OCI-LY1 (cell line): ENCODE measurements at regions not wholly inside any gene's neighbourhood (a gene's known extent, or its start where the extent isn't known, plus 50 kb on each side); places are given as distances from the start of the nearest gene placed in this dataset.

ENCODE experiments used
- H2AFZ ChIP-seq: fragments of 200-600 bp; sonication (generic), shearing (Covaris generic); 2 replicates; pipeline ENCODE4 v1.6.0; 2014; ENCODE audit warnings: antibody characterized with exemption, mild to moderate bottlenecking, low read length
- H3F3A ChIP-seq: fragments of 200-600 bp; sonication (generic), shearing (Covaris generic); 2 replicates; pipeline ENCODE4 v1.6.0; 2014; ENCODE audit warnings: mild to moderate bottlenecking, antibody characterized with exemption, low read length, moderate library complexity; ENCODE audit not compliant: insufficient read depth
- H3K27ac ChIP-seq: fragments of 200-600 bp; sonication (generic); 2 replicates; pipeline ENCODE4 v1.5.1; 2014; ENCODE audit warnings: low read length, mixed run types, mild to moderate bottlenecking, low read depth; ENCODE audit not compliant: poor library complexity, severe bottlenecking
- H3K27me3 ChIP-seq: fragments of 200-600 bp; sonication (generic); 2 replicates; pipeline ENCODE4 v1.6.0; 2014; ENCODE audit warnings: antibody characterized with exemption, mild to moderate bottlenecking, low read length, moderate library complexity; ENCODE audit not compliant: insufficient read depth
- H3K36me3 ChIP-seq: fragments of 200-600 bp; sonication (generic); 2 replicates; pipeline ENCODE4 v1.6.1; 2014; ENCODE audit warnings: mild to moderate bottlenecking, antibody characterized with exemption, low read length, moderate library complexity, mixed read lengths; ENCODE audit not compliant: insufficient read depth
- H3K4me1 ChIP-seq: fragments of 200-600 bp; sonication (generic); 2 replicates; pipeline ENCODE4 v1.5.1; 2014; ENCODE audit warnings: mild to moderate bottlenecking, low read length, moderate library complexity; ENCODE audit not compliant: insufficient read depth, severe bottlenecking
- H3K4me2 ChIP-seq: fragments of 200-600 bp; sonication (generic), shearing (Covaris generic); 2 replicates; pipeline ENCODE4 v1.6.1; 2014; ENCODE audit warnings: low read length
- H3K4me3 ChIP-seq: fragments of 200-600 bp; sonication (generic); 2 replicates; pipeline ENCODE4 v1.5.1; 2014; ENCODE audit warnings: low read length, low read depth, mild to moderate bottlenecking, mixed read lengths; ENCODE audit not compliant: poor library complexity, severe bottlenecking
- H3K79me2 ChIP-seq: fragments of 200-600 bp; shearing (Covaris generic); 2 replicates; pipeline ENCODE4 v1.6.1; 2016; ENCODE audit warnings: mixed run types, low read length, mixed read lengths; ENCODE audit not compliant: insufficient read depth
- H3K9ac ChIP-seq: fragments of 200-600 bp; sonication (generic), shearing (Covaris generic); 2 replicates; pipeline ENCODE4 v1.6.1; 2014; ENCODE audit warnings: mild to moderate bottlenecking, low read length, mixed read lengths
- H3K9me2 ChIP-seq: fragments of 200-600 bp; sonication (generic), shearing (Covaris generic); 2 replicates; pipeline ENCODE4 v1.6.1; 2014; ENCODE audit warnings: low read depth, mild to moderate bottlenecking, low read length, mixed read lengths
- H3K9me3 ChIP-seq: fragments of 200-600 bp; shearing (Covaris generic); 2 replicates; pipeline ENCODE4 v1.6.1; 2014; ENCODE audit warnings: low read length, mixed read lengths
- H4K20me1 ChIP-seq: fragments of 200-600 bp; sonication (generic), shearing (Covaris generic); 2 replicates; pipeline ENCODE4 v1.6.0; 2016; ENCODE audit warnings: mild to moderate bottlenecking, low read length; ENCODE audit not compliant: insufficient read depth
- EZH2 ChIP-seq: fragments of 200-600 bp; sonication (generic), shearing (Covaris generic); IDR thresholded peaks from 2 replicates; pipeline ENCODE4 v1.8.0; 2017; ENCODE audit warnings: borderline replicate concordance, mixed run types, mild to moderate bottlenecking, antibody characterized with exemption, low read length, moderate library complexity, mixed read lengths
- TF ChIP-seq, protein P1 (sequence below): fragments of 200-600 bp; sonication (generic), shearing (Covaris generic); IDR thresholded peaks from 2 replicates; pipeline ENCODE4 v1.5.1; 2017; ENCODE audit warnings: mild to moderate bottlenecking, antibody characterized with exemption, low read length, moderate library complexity, mixed read lengths

DNA sequence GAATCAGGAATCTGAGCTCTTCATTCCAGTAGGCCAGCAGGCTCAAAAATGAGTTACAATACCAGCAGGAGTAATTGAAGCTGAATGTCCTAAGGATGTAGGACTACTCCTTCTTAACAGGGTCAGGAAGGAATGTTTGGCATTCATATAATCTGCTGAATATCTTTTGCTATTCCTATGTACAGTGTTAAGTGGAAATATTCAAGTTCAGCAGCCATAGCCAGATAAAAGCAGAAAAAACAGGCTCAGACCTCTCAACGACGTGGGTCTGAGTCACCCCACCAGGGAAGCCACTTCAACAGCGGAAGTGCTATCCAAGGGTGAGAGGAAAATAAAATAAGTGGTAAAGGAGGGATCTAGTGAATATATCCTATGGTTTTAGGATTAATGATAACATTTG lies 577.0 kb downstream of the SPOCK3 start:
- no peak overlapping the region for H2AFZ ChIP-seq
- TF ChIP-seq EZH2: no peak
- TF ChIP-seq, protein P1, sequence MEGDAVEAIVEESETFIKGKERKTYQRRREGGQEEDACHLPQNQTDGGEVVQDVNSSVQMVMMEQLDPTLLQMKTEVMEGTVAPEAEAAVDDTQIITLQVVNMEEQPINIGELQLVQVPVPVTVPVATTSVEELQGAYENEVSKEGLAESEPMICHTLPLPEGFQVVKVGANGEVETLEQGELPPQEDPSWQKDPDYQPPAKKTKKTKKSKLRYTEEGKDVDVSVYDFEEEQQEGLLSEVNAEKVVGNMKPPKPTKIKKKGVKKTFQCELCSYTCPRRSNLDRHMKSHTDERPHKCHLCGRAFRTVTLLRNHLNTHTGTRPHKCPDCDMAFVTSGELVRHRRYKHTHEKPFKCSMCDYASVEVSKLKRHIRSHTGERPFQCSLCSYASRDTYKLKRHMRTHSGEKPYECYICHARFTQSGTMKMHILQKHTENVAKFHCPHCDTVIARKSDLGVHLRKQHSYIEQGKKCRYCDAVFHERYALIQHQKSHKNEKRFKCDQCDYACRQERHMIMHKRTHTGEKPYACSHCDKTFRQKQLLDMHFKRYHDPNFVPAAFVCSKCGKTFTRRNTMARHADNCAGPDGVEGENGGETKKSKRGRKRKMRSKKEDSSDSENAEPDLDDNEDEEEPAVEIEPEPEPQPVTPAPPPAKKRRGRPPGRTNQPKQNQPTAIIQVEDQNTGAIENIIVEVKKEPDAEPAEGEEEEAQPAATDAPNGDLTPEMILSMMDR: no peak

DNA sequence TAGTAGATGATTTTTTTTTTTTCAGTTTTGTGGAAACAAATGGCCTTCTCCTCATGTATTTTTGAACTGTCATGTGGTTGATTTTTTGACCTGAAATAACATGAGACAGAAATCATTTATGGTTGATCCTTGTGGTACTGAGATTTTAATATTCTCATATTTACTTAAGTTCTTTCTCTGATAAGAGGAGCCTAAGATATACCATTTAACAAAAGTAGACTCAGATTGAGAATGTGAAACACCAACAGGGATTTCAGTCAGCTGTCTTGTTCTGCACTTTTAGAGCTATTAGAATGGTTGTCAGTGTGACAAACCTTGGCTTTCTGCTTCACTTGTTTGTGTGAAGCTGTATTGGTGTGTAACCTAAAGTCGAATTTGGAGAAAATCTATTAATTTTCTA lies 575.7 kb downstream of the SPOCK3 start:
- Histone ChIP-seq H3K79me2 (no peaks in the 10 kb centered on the region), H3K36me3 (no peaks in the 10 kb centered on the region), H3K4me1 (peaks cover 99% of the 10 kb centered on the region), H3K27me3 (no peaks in the 10 kb centered on the region), H3K9me2 (no peaks in the 10 kb centered on the region), H3K9me3 (no peaks in the 10 kb centered on the region), H4K20me1 (no peaks in the 10 kb centered on the region), H3K27ac (peak overlapping the region; percentile 62), H3F3A (no peaks in the 10 kb centered on the region), H3K4me3 (no peak overlapping the region), H3K9ac (peak overlapping the region; percentile 24), H2AFZ (0 out of 2 replicates have a peak overlapping the region, but pooled peaks have one; percentile 43), H3K4me2 (peak overlapping the region; percentile 13)
- TF ChIP-seq, protein P1: no peak
- TF ChIP-seq EZH2: no peak

More for the DNA sequence above, 577.0 kb downstream of the SPOCK3 start:
- Histone ChIP-seq H3K9ac (no peak overlapping the region; the same call in 1 of the 2 replicates), H3K36me3 (no peaks in the 10 kb centered on the region), H3K79me2 (no peaks in the 10 kb centered on the region), H3K4me3 (no peak overlapping the region), H3K27ac (peak overlapping the region; percentile 62), H4K20me1 (no peaks in the 10 kb centered on the region), H3K4me2 (peak overlapping the region; percentile 13; the same call in 1 of the 2 replicates), H3K27me3 (no peaks in the 10 kb centered on the region), H3K9me2 (no peaks in the 10 kb centered on the region), H3F3A (no peaks in the 10 kb centered on the region), H3K9me3 (no peaks in the 10 kb centered on the region), H3K4me1 (peaks cover 98% of the 10 kb centered on the region)

DNA sequence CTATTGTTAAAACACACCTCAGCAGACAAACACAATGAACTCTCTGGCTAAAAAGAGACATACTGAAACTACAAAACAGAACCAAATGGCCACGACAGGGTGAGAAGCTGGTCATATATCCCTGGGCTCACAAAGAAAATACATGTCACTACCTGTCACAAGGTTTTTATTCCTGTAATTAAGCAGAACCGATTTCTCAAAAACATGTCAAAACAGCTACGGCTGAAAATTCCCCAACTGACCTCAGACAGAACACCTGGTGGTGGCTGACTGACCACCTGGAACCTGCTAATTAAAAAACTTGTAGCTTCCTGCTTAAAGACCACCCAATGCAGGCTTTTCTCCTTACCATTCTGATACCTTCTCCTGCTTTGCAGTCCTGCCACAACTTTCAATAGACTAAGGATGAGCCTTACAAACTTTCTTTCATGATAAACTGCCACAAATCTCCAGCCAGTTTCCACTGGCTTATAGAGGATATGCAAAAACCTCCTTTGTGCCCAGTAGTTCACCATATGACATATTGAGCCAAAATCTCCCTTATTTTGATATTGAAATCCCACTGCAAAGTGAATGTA lies 571.9 kb downstream of the SPOCK3 start:
- H3K9me2 ChIP-seq: no peaks in the 10 kb centered on the region
- H3K27ac ChIP-seq: peak overlapping the region; percentile 98
- H3K4me1 ChIP-seq: peaks cover 67% of the 10 kb centered on the region
- peak overlapping the region; percentile 47 for H3K4me3 ChIP-seq
- H3F3A ChIP-seq: no peaks in the 10 kb centered on the region
- no peak overlapping the region for H2AFZ ChIP-seq
- TF ChIP-seq, protein P1: no peak
- no peak for TF ChIP-seq EZH2
- no peaks in the 10 kb centered on the region for H3K27me3 ChIP-seq
- peak overlapping the region; percentile 62 for H3K9ac ChIP-seq
- H3K79me2 ChIP-seq: no peaks in the 10 kb centered on the region
- H3K9me3 ChIP-seq: no peaks in the 10 kb centered on the region
- H3K4me2 ChIP-seq: peak overlapping the region; percentile 51
- no peaks in the 10 kb centered on the region for H3K36me3 ChIP-seq
- no peaks in the 10 kb centered on the region for H4K20me1 ChIP-seq
